Natural killer cell (primary cell): ENCODE measurements at regions not wholly inside any gene's neighbourhood (a gene's known extent, or its start where the extent isn't known, plus 50 kb on each side); places are given as distances from the start of the nearest gene placed in this dataset.

Experiments
- ATAC-seq, 3 donors: fragments of 150-1000 bp in 2 of 3; fragments of 200-7000 bp in 1 of 3; cut with Tn5 transposase; 1 replicate in 1 of 3; 2 replicates in 2 of 3; pipeline ENCODE4 v1.10.0; 2021; ENCODE audit warnings: mild to moderate bottlenecking in 2 of 3, moderate library complexity in 2 of 3
- DNase-seq, 2 donors: peaks; one replicate each; pipeline versions ENCODE4 v3.0.0 to v3.0.0-alpha.2; 2013 to 2021; ENCODE audit warnings: mixed read lengths in 1 of 2
- H3K27ac ChIP-seq: one replicate; pipeline ENCODE4 v1.5.1; 2013; ENCODE audit warnings: mild to moderate bottlenecking, low read length
- H3K27me3 ChIP-seq: one replicate; pipeline ENCODE4 v1.6.1; 2013; ENCODE audit warnings: low read length; ENCODE audit not compliant: control insufficient read depth, insufficient read depth
- H3K36me3 ChIP-seq: one replicate; pipeline ENCODE4 v1.6.1; 2013; ENCODE audit warnings: low read length; ENCODE audit not compliant: control insufficient read depth, insufficient read depth
- H3K4me1 ChIP-seq: one replicate; pipeline ENCODE4 v1.6.1; 2013; ENCODE audit warnings: low read length; ENCODE audit not compliant: control insufficient read depth, insufficient read depth
- H3K4me3 ChIP-seq: one replicate; pipeline ENCODE4 v1.5.1; 2013; ENCODE audit warnings: low read length
- H3K9me3 ChIP-seq: one replicate; pipeline ENCODE4 v1.6.1; 2013; ENCODE audit warnings: low read length; ENCODE audit not compliant: control insufficient read depth, insufficient read depth
- H3K27ac Mint-ChIP-seq, 2 donors: one replicate each; pipeline ENCODE4 v1.8.0; 2022; ENCODE audit warnings: mild to moderate bottlenecking in 2 of 2, mixed read lengths in 2 of 2, moderate library complexity in 1 of 2
- H3K27me3 Mint-ChIP-seq, 2 donors: one replicate each; pipeline ENCODE4 v1.8.0; 2022; ENCODE audit warnings: low read depth in 2 of 2, mixed read lengths in 2 of 2
- H3K36me3 Mint-ChIP-seq: one replicate; pipeline ENCODE4 v1.8.0; 2022; ENCODE audit warnings: mixed read lengths
- H3K4me1 Mint-ChIP-seq, 2 donors: one replicate each; pipeline ENCODE4 v1.8.0; 2022; ENCODE audit warnings: mixed read lengths in 2 of 2
- H3K4me3 Mint-ChIP-seq: one replicate; pipeline ENCODE4 v1.8.0; 2022; ENCODE audit warnings: mild to moderate bottlenecking, moderate library complexity, mixed read lengths
- H3K9me3 Mint-ChIP-seq, 2 donors: one replicate each; pipeline ENCODE4 v1.8.0; 2022; ENCODE audit warnings: mixed read lengths in 2 of 2
- WGBS: methylation state at CpG from one replicate; pipeline ENCODE4 v1.1.7; 2013; ENCODE audit warnings: missing lambda C conversion rate; ENCODE audit not compliant: insufficient coverage; 5-methylcytosine and 5-hydroxymethylcytosine counted together
- intact Hi-C: fragments of 100-400 bp; cut with micrococcal nuclease; formaldehyde crosslinking; loops from one replicate; pipeline ENCODE4 v1.14.2; 2022
- TF ChIP-seq, protein P1 (sequence below): fragments of 200-600 bp; IDR thresholded peaks from one replicate; pipeline ENCODE4 v1.8.0; 2022; ENCODE audit warnings: antibody characterized with exemption

DNA sequence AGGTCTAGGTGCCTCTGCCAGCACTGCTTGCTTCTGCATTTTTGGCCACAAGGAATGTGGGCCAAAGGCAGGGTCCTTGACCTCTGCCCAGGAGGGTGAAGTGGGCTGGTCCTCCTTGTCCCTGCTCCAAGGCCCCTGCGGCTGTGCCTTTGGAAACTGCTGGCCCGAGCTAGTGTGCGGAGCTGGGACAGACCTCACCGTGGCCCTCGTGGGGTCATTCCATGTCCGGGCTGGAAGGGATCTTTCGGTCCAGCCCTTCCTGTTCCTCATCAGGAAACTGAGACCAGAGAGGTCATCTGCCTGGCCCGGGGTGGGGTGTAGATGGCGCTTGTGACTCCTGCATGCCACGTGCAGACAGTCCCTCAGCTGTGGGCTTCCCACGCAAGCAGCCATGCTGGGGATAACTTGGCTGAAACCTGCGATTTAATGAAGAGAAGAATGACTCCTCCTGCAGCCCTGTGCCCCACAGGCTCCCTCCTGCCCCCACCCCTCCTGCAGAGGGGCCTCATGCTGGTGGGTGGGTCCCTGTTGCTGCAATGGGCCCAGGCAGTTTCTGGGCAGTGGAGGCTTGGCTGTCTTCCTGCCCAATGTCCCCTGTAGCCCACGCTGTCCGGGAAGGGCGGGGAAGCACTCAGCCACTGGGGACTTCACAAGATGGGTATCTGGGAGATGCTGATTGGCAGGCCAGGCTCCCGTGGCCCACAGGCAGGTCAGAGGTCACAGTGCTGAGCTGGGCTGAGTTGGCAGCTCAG is 245.2 kb downstream of the SEC14L1 start:
- TF ChIP-seq, protein P1, sequence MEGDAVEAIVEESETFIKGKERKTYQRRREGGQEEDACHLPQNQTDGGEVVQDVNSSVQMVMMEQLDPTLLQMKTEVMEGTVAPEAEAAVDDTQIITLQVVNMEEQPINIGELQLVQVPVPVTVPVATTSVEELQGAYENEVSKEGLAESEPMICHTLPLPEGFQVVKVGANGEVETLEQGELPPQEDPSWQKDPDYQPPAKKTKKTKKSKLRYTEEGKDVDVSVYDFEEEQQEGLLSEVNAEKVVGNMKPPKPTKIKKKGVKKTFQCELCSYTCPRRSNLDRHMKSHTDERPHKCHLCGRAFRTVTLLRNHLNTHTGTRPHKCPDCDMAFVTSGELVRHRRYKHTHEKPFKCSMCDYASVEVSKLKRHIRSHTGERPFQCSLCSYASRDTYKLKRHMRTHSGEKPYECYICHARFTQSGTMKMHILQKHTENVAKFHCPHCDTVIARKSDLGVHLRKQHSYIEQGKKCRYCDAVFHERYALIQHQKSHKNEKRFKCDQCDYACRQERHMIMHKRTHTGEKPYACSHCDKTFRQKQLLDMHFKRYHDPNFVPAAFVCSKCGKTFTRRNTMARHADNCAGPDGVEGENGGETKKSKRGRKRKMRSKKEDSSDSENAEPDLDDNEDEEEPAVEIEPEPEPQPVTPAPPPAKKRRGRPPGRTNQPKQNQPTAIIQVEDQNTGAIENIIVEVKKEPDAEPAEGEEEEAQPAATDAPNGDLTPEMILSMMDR = no peak
- Mint-ChIP-seq H3K9me3 (no peaks in the 10 kb centered on the region), H3K36me3 (no peaks in the 10 kb centered on the region), H3K27ac (peak overlapping the region; percentile 23 to 70), H3K4me1 (peaks cover 58 to 75% of the 10 kb centered on the region in 2 donors), H3K27me3 (no peaks in the 10 kb centered on the region), H3K4me3 (no peak overlapping the region)
- 73% methylated on average over 16 of the region's 16 CpGs for WGBS
- H3K9me3 ChIP-seq = no peaks in the 10 kb centered on the region
- DNase-seq (no peak), ATAC-seq (peak in 1 of 3 donors; percentile 9)
- peaks cover 3% of the 10 kb centered on the region for H3K36me3 ChIP-seq
- H3K27ac ChIP-seq = peak overlapping the region; percentile 12
- no peak overlapping the region for H3K4me3 ChIP-seq
- no peaks in the 10 kb centered on the region for H3K27me3 ChIP-seq
- intact Hi-C loops = no loop called here
- peaks cover 94% of the 10 kb centered on the region for H3K4me1 ChIP-seq

DNA sequence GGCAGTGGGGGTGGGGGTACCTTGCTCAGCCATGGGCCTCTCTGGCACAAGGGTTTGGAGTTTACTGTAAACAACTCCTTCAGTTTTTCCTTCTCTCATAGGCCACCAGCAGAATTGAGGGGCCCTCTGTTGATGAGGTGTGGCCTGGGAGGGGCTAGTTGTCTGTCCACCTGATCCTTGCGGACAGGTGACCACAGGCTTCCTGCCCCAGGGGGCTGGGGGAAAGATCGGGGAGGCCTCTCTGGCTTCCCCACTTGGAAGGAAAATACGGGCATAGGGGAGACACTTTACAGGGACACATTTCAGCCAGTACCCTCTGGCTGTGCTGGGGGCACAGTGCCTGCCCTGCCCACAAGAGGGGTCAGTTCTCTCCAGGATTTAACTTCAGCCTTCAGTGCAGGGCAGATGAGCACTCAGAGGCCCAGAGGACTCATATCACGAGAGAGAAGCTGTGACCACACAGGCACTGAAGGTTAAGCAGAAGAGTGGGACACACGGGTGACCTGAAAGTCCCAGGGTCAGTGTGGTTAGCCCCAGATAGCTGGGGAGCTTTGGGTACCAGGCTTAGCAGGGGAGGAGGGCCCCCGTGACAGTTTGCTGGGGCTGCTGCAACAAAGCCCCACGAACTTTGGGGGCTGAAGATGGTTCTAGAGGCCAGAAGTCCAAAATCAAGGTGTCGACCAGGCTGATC is 245.9 kb downstream of the SEC14L1 start:
- H3K9me3 Mint-ChIP-seq = no peaks in the 10 kb centered on the region
- no peaks in the 10 kb centered on the region for H3K36me3 Mint-ChIP-seq
- no peak for ATAC-seq
- H3K4me1 ChIP-seq = peaks cover 94% of the 10 kb centered on the region
- H3K36me3 ChIP-seq = peaks cover 3% of the 10 kb centered on the region
- peak overlapping the region; percentile 21 for H3K4me3 Mint-ChIP-seq
- H3K27ac Mint-ChIP-seq = peak overlapping the region; percentile 23 to 70
- H3K27me3 Mint-ChIP-seq = no peaks in the 10 kb centered on the region
- no peaks in the 10 kb centered on the region for H3K27me3 ChIP-seq
- no peaks in the 10 kb centered on the region for H3K9me3 ChIP-seq
- H3K27ac ChIP-seq = peak overlapping the region; percentile 12
- DNase-seq = no peak
- H3K4me3 ChIP-seq = no peak overlapping the region
- TF ChIP-seq, protein P1 = no peak
- peaks cover 59 to 78% of the 10 kb centered on the region in 2 donors for H3K4me1 Mint-ChIP-seq
- 54% methylated on average over 8 of the region's 8 CpGs for WGBS
- intact Hi-C loops = no loop called here

DNA sequence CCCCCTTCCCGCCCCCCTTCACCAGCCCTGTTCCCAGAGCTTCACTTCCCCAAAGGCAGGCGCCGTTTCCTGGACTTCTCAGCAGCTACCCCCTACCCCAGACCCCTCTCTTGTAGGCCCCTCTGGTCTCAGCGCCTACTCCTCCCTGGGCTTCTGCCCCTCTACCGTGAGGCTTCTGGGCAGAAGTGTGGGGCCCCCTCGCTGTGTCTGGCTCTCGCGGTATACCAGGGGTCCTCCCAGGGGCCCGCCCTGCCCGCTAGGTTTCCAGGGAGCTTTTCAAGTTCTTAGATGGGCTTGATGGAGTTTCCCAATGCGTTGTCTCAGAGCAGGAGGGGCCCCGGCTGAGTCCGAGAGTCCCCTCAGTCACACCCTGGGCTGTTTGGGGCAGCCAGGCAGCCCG is 247.1 kb downstream of the SEC14L1 start:
- no peak for DNase-seq
- Histone ChIP-seq H3K9me3 (no peaks in the 10 kb centered on the region), H3K27me3 (no peaks in the 10 kb centered on the region), H3K4me3 (no peak overlapping the region), H3K4me1 (peaks cover 94% of the 10 kb centered on the region), H3K27ac (no peak overlapping the region), H3K36me3 (peaks cover 3% of the 10 kb centered on the region)
- Mint-ChIP-seq H3K27me3 (no peaks in the 10 kb centered on the region), H3K4me1 (peaks cover 55 to 75% of the 10 kb centered on the region in 2 donors), H3K36me3 (no peaks in the 10 kb centered on the region), H3K4me3 (no peak overlapping the region), H3K9me3 (no peaks in the 10 kb centered on the region), H3K27ac (peak overlapping the region in 1 of 2 donors; percentile 43)
- TF ChIP-seq, protein P1 = no peak
- intact Hi-C loops = no loop called here
- WGBS = 72% methylated on average over 13 of the region's 14 CpGs
- no peak for ATAC-seq
